SJSA1 (cell line): ENCODE measurements at regions not wholly inside any gene's neighbourhood (a gene's known extent, or its start where the extent isn't known, plus 50 kb on each side); places are given as distances from the start of the nearest gene placed in this dataset.
"Not testable (repeated sequence)": the region's sequence is repeated elsewhere in the genome, so short reads cannot be mapped to it uniquely, and the experiment has no call there.

ENCODE experiments used
- DNase-seq, 2 experiments: peaks; one replicate each; pipeline ENCODE4 v3.0.0-alpha.2; 2015 to 2020; ENCODE audit warnings: low spot score in 2 of 2, low read depth in 1 of 2
- H3K27ac ChIP-seq: fragments of 250-450 bp; sonication (Bioruptor Pico); 2 replicates; pipeline ENCODE4 v1.5.1; 2020; ENCODE audit warnings: mild to moderate bottlenecking, moderate library complexity
- H3K27me3 ChIP-seq: fragments of 250-450 bp; sonication (Bioruptor Pico); replicated peaks from 2 replicates; pipeline ENCODE4 v1.5.1; 2020; ENCODE audit warnings: mild to moderate bottlenecking, moderate library complexity
- H3K36me3 ChIP-seq: fragments of 250-450 bp; sonication (Bioruptor Pico); 2 replicates; pipeline ENCODE4 v1.5.1; 2020; ENCODE audit warnings: mild to moderate bottlenecking
- H3K4me1 ChIP-seq: fragments of 250-450 bp; sonication (Bioruptor Pico); replicated peaks from 2 replicates; pipeline ENCODE4 v1.6.1; 2021; ENCODE audit warnings: mild to moderate bottlenecking
- H3K4me3 ChIP-seq: fragments of 250-450 bp; sonication (Bioruptor Pico); 2 replicates; pipeline ENCODE4 v1.5.1; 2020; ENCODE audit warnings: mild to moderate bottlenecking
- H3K9me3 ChIP-seq: fragments of 250-450 bp; sonication (Bioruptor Pico); replicated peaks from 2 replicates; pipeline ENCODE4 v1.5.1; 2020; ENCODE audit warnings: mild to moderate bottlenecking

DNA sequence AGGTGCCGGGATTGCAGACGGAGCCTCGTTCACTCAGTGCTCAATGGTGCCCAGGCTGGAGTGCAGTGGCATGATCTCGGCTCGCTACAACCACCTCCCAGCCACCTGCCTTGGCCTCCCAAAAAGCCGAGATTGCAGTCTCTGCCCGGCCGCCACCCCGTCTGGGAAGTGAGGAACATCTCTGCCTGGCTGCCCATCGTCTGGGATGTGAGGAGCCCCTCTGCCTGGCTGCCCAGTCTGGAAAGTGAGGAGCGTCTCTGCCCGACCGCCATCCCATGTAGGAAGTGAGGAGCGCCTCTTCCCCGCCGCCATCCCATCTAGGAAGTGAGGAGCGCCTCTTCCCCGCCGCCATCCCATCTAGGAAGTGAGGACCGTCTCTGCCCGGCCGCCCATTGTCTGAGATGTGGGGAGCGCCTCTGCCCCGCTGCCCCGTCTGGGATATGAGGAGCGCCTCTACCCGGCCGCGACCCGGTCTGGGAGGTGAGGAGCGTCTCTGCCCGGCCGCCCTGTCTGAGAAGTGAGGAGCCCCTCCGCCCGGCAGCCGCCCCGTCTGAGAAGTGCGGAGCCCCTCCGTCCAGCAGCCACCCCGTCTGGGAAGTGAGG, 375.1 kb upstream of the FRG2C start:
- not testable (repeated sequence) for H3K4me3 ChIP-seq, H3K9me3 ChIP-seq, H3K36me3 ChIP-seq, H3K27me3 ChIP-seq, H3K4me1 ChIP-seq, H3K27ac ChIP-seq, DNase-seq

DNA sequence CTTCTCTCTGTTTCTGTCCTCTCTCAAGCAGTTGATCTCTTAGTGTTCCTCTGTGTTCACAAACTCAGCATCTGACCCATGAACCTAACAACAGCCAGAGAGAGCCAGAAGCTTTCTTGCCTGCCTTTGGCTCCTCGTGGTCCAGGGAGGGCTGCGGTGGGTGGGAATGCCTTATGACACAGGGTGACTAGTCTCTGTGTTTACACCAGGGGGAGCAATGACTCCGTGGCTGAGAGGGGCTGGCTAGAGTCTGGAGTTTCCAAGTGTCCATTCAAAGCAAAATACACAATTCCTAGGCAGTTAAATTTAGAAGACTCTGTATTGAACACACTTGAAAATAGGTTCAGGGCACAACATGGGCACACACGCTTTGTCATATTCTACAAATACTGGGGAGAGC, 370.0 kb upstream of the FRG2C start:
- Histone ChIP-seq H3K36me3 (no peaks in the 10 kb centered on the region), H3K9me3 (no peaks in the 10 kb centered on the region), H3K27me3 (no peaks in the 10 kb centered on the region), H3K4me1 (no peaks in the 10 kb centered on the region), H3K4me3 (no peak overlapping the region), H3K27ac (no peak overlapping the region)
- DNase-seq: no peak

DNA sequence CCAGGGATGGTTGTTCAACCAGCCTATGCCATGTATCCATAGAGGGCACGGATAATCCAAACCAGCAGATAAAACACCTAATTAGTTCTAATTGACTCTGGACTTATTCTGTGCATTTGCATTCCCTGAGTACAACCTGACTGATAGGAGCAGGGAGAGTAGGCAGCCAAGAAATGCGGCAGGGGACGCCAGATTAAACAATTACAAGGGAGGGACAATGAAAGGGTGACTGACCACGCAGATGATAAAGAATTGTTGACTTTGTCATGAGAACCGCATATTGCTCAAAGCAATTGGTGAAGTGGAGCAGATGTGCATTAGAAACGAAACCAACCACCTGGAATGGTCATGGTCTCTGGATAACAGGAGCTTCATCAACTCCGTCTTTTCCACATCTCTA, 369.1 kb upstream of the FRG2C start:
- H3K27me3 ChIP-seq: no peaks in the 10 kb centered on the region
- no peak for DNase-seq
- no peaks in the 10 kb centered on the region for H3K9me3 ChIP-seq
- H3K27ac ChIP-seq: no peak overlapping the region
- no peaks in the 10 kb centered on the region for H3K4me1 ChIP-seq
- no peak overlapping the region for H3K4me3 ChIP-seq
- no peaks in the 10 kb centered on the region for H3K36me3 ChIP-seq

DNA sequence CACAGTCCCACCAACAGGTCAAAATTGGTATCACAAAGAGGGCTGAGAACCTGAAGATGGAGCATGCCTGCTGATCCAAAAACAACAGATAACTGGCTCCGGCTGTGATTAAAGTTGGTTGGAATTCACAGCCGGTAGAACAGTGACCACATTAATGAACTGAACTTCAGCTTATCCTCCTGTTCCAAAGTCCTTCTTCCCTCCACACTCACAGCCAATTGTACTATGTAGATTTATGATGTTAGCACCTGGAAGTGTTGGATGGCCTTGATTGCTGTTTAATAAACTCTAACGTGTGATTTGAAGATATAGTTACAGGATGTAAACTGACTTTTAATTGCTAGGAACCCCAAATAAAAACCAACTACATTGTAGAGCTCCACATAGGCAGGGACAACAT, 367.3 kb upstream of the FRG2C start:
- no peak overlapping the region for H3K4me3 ChIP-seq
- no peaks in the 10 kb centered on the region for H3K27me3 ChIP-seq
- H3K9me3 ChIP-seq: no peaks in the 10 kb centered on the region
- no peak for DNase-seq
- no peak overlapping the region for H3K27ac ChIP-seq
- H3K36me3 ChIP-seq: no peaks in the 10 kb centered on the region
- H3K4me1 ChIP-seq: no peaks in the 10 kb centered on the region

DNA sequence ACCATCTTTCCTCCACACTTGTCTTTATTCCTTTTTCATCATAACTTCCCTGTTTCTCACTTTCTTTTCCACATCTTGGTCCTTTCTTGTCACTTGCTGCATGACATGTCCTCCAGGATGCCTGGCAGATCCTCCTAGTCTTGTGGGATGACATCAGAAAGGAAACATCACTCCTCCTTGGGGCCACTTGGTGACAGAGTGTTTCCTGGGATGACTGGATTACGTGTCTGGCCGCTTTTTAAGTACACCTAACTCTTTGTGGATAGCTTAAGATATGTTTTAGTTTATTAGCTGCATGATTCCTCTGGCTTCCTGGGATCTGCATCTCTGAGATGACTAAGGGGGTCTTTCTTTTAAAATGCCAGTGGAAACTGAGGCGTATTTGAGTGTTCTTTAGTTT, 363.5 kb upstream of the FRG2C start:
- Histone ChIP-seq H3K27ac (no peak overlapping the region), H3K36me3 (no peaks in the 10 kb centered on the region), H3K27me3 (no peaks in the 10 kb centered on the region), H3K4me3 (no peak overlapping the region), H3K9me3 (no peaks in the 10 kb centered on the region), H3K4me1 (no peaks in the 10 kb centered on the region)
- DNase-seq: no peak

DNA sequence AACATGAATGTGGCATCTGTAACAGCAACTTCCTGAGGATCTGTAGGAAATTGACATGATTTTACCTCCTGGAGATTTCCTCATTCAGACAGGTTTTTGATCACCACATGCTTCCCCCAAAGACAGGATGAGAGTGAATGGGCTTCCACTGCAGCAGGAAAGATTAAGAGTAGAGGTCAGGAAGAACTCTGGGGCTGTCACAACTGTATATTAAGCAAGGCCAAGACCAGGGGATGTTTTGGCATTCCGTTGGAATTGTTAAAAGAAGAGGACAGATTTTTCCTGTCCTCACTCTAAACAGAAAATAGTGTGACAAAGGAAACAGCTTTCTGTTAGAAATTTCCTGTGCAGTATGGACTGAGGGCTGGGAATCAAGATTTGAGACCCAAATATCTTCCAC, 363.1 kb upstream of the FRG2C start:
- not testable (repeated sequence) for H3K27me3 ChIP-seq, H3K36me3 ChIP-seq, DNase-seq, H3K27ac ChIP-seq, H3K4me1 ChIP-seq, H3K4me3 ChIP-seq, H3K9me3 ChIP-seq

DNA sequence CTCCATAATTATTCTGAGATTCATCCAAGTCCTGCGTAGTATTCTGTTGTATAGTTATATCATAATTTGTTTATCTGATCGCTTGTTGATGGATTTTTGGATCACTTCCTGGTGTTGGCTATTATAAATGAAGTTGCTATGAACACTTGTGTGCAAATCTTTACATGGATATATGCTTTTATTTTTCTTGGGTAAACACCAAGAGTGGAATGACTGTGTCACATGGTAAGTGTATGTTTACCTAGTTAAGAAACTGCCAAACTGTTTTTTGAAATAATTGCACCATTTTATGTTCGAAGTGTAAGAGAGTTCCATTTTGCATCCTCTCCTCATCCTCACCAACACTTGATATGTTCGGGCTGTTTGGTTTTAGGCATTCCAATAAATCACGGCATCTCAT, 360.4 kb upstream of the FRG2C start:
- Histone ChIP-seq H3K27ac (no peak overlapping the region), H3K36me3 (no peaks in the 10 kb centered on the region), H3K4me3 (no peak overlapping the region), H3K9me3 (no peaks in the 10 kb centered on the region), H3K27me3 (no peaks in the 10 kb centered on the region), H3K4me1 (no peaks in the 10 kb centered on the region)
- DNase-seq: no peak

DNA sequence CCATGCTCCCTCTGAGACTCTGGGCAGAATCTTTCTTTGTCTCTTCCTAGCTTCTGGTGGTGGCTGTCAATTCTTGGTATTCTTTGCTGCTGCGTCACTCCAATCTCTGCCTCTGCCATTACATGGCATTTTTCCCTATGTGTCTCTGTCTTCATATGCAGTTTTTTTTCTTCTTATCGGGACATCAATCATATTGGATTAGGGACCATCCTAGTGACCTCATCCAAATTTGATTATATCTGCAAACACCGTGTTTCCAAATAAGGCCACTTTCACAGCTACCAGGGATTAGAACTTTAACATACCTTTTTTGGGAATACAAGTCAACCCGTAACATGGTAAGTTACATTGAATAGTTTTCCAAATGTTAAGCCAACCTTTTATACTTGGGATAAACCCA, 358.2 kb upstream of the FRG2C start:
- H3K27ac ChIP-seq: no peak overlapping the region
- no peak overlapping the region for H3K4me3 ChIP-seq
- H3K4me1 ChIP-seq: no peaks in the 10 kb centered on the region
- no peaks in the 10 kb centered on the region for H3K9me3 ChIP-seq
- no peak for DNase-seq
- no peaks in the 10 kb centered on the region for H3K27me3 ChIP-seq
- no peaks in the 10 kb centered on the region for H3K36me3 ChIP-seq

DNA sequence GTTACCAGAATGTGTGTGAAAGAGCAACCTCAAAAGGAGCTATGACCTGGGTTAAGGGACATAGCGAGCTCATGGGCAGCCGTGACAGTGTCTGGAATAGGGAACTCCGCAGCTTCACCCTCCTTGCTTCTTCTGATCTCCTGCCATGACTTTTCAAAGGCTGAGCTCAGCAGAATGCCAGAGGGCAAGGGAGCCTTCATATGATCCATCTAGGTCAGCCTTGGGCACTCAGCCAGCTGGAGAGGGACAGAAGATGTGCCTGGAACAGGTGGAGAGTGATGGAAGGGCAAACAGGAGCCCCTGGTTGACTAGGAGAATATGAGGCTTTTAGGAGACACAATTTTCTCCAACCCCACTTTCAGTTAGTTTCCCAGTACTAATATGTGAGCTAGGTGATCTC, 352.8 kb upstream of the FRG2C start:
- H3K27ac ChIP-seq, H3K27me3 ChIP-seq, H3K4me1 ChIP-seq, H3K4me3 ChIP-seq, H3K36me3 ChIP-seq, H3K9me3 ChIP-seq, DNase-seq: not testable (repeated sequence)

DNA sequence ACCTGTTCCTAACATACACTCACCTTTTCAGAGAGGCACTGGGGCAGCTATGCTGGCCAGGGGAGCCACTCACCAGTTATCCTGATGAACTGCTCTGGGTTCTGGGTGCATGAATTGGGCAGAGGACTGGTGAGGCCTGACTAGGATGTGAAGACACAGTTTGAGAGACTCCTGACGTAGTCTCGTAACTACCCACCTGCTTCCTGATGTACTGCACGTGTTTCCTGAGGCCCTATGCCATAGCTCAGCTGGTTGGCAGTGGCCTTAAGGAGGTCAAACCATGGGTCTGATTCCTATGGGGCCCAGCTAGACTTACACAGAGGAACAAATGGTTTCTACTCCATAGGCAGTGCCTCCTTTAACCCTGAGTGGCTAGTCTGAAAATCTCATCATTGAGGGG, 351.7 kb upstream of the FRG2C start:
- not testable (repeated sequence) for H3K9me3 ChIP-seq, H3K4me1 ChIP-seq, H3K27me3 ChIP-seq, H3K4me3 ChIP-seq, DNase-seq, H3K27ac ChIP-seq, H3K36me3 ChIP-seq

DNA sequence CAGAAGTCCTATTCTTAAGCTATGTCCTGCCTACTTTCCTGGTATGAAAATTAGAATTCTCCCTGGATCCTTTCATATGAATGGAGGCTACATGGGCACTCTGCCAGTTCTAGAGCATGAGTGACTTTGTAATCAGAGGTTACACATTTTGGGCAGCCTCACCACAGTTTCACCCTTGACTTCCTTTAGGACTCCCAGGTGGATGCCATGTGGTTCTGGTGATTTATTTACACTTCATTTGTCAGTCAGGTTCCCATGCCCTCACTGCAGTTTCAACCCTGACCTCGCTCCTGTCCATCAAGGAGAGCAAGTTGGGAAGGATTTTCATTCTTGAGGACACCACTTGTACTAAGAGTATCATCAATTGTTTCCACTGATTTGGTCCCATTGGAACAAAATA, 344.4 kb upstream of the FRG2C start:
- H3K27ac ChIP-seq, H3K27me3 ChIP-seq, H3K4me1 ChIP-seq, DNase-seq, H3K9me3 ChIP-seq, H3K36me3 ChIP-seq, H3K4me3 ChIP-seq: not testable (repeated sequence)

DNA sequence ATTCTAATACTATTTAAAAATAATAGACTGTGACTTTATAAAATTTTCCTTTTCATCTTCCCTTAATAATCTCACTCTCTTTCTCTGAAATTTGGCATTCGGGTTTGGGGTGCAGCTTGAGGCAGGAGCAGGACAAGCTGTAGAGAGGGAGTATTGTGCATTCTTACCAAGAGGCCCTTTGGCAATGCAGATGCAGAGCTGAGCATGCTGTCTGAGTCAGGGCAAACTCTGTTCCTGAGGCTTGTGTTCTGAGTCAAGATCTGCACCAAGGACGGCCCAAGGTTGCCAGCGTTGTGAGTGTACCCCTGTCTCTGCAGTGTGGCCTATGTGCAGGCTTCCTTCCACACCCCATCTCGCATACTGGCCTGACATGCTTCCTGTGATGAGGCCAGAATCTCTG, 343.8 kb upstream of the FRG2C start:
- no peaks in the 10 kb centered on the region for H3K27me3 ChIP-seq
- H3K27ac ChIP-seq: no peak overlapping the region
- H3K9me3 ChIP-seq: no peaks in the 10 kb centered on the region
- no peak overlapping the region for H3K4me3 ChIP-seq
- no peaks in the 10 kb centered on the region for H3K4me1 ChIP-seq
- DNase-seq: no peak
- no peaks in the 10 kb centered on the region for H3K36me3 ChIP-seq

DNA sequence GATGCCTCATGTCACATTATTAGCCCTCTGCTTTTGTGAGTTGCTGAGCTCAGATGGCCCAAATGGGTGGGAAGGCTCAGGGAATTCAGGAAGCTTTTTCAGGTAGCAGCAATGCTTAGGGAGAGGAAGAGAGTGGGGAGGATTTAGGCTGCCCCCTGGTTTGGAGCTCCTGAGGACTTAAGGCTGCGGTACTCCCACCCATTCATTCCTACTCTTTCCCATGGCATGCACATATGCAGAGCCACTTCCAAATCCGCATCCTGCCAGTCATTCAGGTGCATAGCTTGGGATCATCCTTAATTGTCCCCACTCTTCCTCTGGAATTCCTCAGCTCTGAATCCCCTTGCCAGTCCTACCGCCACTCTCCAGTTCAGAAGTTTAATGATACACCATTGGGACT, 343.1 kb upstream of the FRG2C start:
- no peak overlapping the region for H3K27ac ChIP-seq

DNA sequence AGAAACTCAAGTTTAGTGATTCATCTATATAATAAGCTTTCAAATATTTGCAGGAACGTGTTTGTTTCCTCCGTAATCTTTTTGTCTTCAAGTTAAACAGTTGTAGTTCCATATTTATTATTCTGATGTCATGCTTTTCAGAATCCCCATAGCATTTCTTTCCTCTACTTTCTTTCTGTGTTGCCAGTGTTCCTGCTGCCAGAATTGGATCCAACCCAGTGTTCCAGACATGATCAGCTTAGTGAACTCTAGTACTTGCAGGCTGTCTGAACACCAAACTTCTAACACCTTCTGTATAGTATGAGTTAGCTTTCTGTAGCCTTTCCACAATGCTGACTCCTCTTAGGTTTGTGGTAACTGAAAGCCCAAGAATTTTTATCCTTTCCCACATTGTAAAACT, 340.2 kb upstream of the FRG2C start:
- DNase-seq, H3K9me3 ChIP-seq, H3K27me3 ChIP-seq, H3K4me1 ChIP-seq, H3K4me3 ChIP-seq, H3K27ac ChIP-seq, H3K36me3 ChIP-seq: not testable (repeated sequence)

More for the DNA sequence above, 343.1 kb upstream of the FRG2C start:
- no peaks in the 10 kb centered on the region for H3K36me3 ChIP-seq
- DNase-seq: no peak
- H3K9me3 ChIP-seq: no peaks in the 10 kb centered on the region
- no peak overlapping the region for H3K4me3 ChIP-seq
- H3K4me1 ChIP-seq: no peaks in the 10 kb centered on the region
- H3K27me3 ChIP-seq: no peaks in the 10 kb centered on the region

DNA sequence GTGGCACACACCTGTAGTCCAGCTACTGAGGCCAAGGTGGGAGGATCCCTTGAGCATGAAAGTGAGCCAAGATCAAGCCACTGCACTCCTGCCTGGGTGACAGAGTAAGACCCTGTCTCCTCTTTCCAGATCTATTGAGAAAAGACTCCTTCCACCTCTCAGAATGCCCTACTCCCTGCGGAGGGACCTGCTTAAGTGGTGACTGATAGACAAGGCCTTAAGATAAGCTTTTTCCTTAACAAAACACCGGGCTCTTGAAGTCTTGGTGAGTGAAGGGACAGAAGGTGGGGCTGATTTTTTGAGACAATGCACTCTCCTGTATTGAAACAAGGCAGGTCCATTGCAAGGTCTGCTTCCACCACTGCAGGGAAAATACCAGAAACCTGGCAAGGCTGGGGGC, 338.4 kb upstream of the FRG2C start:
- H3K36me3 ChIP-seq: no peaks in the 10 kb centered on the region
- no peak for DNase-seq

More for the DNA sequence above, 338.4 kb upstream of the FRG2C start:
- Histone ChIP-seq H3K27ac (no peak overlapping the region), H3K27me3 (no peaks in the 10 kb centered on the region), H3K4me1 (no peaks in the 10 kb centered on the region), H3K9me3 (no peaks in the 10 kb centered on the region), H3K4me3 (no peak overlapping the region)
